Upper lobe of left lung (tissue), 6 donors: ENCODE measurements at regions not wholly inside any gene's neighbourhood (a gene's known extent, or its start where the extent isn't known, plus 50 kb on each side); places are given as distances from the start of the nearest gene placed in this dataset.

Experiments
- ATAC-seq, 2 donors: fragments of 200-7000 bp; cut with Tn5 transposase; one replicate each; pipeline ENCODE4 v1.9.1; 2022; ENCODE audit warnings: mild to moderate bottlenecking in 2 of 2, moderate library complexity in 2 of 2; ENCODE audit not compliant: low FRiP score in 2 of 2
- DNase-seq, 2 donors: peaks; one replicate each; pipeline ENCODE4 v3.0.0-alpha.2; 2019 to 2020
- H3K27ac ChIP-seq, 4 donors: fragments of 200-600 bp; sonication (generic); one replicate each; pipeline ENCODE4 v1.5.1; 2016 to 2019
- H3K27me3 ChIP-seq, 4 donors: fragments of 200-600 bp; sonication (generic); one replicate each; pipeline ENCODE4 v1.5.1; 2017 to 2019
- H3K36me3 ChIP-seq, 4 donors: fragments of 200-600 bp; sonication (generic); one replicate each; pipeline ENCODE4 v1.5.1; 2016 to 2019
- H3K4me1 ChIP-seq, 4 donors: fragments of 200-600 bp; sonication (generic); one replicate each; pipeline ENCODE4 v1.5.1; 2018 to 2019
- H3K4me3 ChIP-seq, 4 donors: fragments of 200-600 bp; sonication (generic); one replicate each; pipeline ENCODE4 v1.5.1; 2017 to 2019; ENCODE audit warnings: mild to moderate bottlenecking in 2 of 4, moderate library complexity in 1 of 4
- H3K9me3 ChIP-seq, 4 donors: fragments of 200-600 bp; sonication (generic); one replicate each; pipeline ENCODE4 v1.5.1; 2018 to 2019
- EP300 ChIP-seq, 4 donors: sonication (generic); formaldehyde crosslinking; IDR thresholded peaks; one replicate each; pipeline ENCODE4 v1.5.1; 2017; ENCODE audit warnings: antibody characterized with exemption in 4 of 4, control low read depth in 2 of 4
- POLR2A ChIP-seq, 4 donors: fragments of 450-650 bp; IDR thresholded peaks; one replicate each; pipeline ENCODE4 v1.5.1; 2016 to 2017; ENCODE audit warnings: antibody characterized with exemption in 4 of 4, mild to moderate bottlenecking in 2 of 4
- POLR2AphosphoS5 ChIP-seq, 2 donors: sonication (generic); formaldehyde crosslinking; IDR thresholded peaks; one replicate each; pipeline ENCODE4 v1.5.1; 2017; ENCODE audit warnings: antibody characterized with exemption in 2 of 2
- small RNA-seq, 4 donors: library from RNA; depleted of rRNA; stranded (forward); fragments of <200 nt; gene quantifications; one replicate each; pipeline ENCODE3, GENCODE V24; 2016
- TF ChIP-seq, protein P1 (sequence below), 6 experiments: fragments of 450-650 bp in 4 of 6; fragments of 200-600 bp in 2 of 6; sonication (generic) in 2 of 6; IDR thresholded peaks; one replicate each; pipeline ENCODE4 v1.5.1; 2016 to 2019; ENCODE audit warnings: antibody characterized with exemption in 6 of 6
- donor health status: DM: no; HTN: no; CAD: no; lungs with moderate emphysema.
- donor health status: DM: no; HTN: yes; CAD: no; lungs with severe emphysema.

DNA sequence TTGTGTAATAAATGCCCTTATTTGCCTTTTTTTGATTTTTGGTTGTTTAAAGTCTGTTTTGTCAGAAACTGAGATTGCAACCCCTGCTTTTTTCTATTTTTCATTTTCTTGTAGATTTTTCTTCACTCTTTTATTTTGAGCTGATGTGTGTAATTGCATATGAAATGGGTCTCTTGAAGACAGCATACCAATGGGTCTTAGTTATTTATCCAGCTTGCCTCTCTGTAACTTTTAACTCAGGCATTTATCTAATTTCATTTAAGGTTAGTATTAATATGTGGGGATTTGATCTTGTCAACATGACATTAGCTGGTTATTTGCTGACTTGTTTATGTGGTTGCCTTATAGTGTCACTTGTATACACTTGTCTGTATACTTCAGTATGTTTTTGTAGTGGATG, 378.0 kb downstream of the CPXCR1 start:
- no peak for ATAC-seq
- H3K27ac ChIP-seq: no peak overlapping the region
- TF ChIP-seq POLR2A (IDR thresholded peaks at IDR 0.05) (no peak), EP300 (IDR thresholded peaks at IDR 0.05) (no peak), POLR2AphosphoS5 (IDR thresholded peaks at IDR 0.05) (no peak)
- TF ChIP-seq, protein P1, sequence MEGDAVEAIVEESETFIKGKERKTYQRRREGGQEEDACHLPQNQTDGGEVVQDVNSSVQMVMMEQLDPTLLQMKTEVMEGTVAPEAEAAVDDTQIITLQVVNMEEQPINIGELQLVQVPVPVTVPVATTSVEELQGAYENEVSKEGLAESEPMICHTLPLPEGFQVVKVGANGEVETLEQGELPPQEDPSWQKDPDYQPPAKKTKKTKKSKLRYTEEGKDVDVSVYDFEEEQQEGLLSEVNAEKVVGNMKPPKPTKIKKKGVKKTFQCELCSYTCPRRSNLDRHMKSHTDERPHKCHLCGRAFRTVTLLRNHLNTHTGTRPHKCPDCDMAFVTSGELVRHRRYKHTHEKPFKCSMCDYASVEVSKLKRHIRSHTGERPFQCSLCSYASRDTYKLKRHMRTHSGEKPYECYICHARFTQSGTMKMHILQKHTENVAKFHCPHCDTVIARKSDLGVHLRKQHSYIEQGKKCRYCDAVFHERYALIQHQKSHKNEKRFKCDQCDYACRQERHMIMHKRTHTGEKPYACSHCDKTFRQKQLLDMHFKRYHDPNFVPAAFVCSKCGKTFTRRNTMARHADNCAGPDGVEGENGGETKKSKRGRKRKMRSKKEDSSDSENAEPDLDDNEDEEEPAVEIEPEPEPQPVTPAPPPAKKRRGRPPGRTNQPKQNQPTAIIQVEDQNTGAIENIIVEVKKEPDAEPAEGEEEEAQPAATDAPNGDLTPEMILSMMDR (IDR thresholded peaks at IDR 0.05): no peak

More for the DNA sequence above, 378.0 kb downstream of the CPXCR1 start:
- Histone ChIP-seq H3K27me3 (no peaks in the 10 kb centered on the region), H3K4me3 (no peak overlapping the region), H3K4me1 (no peaks in the 10 kb centered on the region), H3K36me3 (no peaks in the 10 kb centered on the region), H3K9me3 (no peaks in the 10 kb centered on the region)
- DNase-seq: no peak

Small RNA genes lying in the stretch of these regions (small RNA-seq; reads per million reads assigned to genes)
- 0 reads per million in 4 donors for gene AL731768.1
